H1 (cell line): ENCODE measurements at regions not wholly inside any gene's neighbourhood (a gene's known extent, or its start where the extent isn't known, plus 50 kb on each side); places are given as distances from the start of the nearest gene placed in this dataset.

Experiments used
- GABPA ChIP-seq: IDR thresholded peaks from 2 replicates; pipeline ENCODE4 v1.6.1; 2011; ENCODE audit warnings: mild to moderate bottlenecking, low read length, moderate library complexity, borderline replicate concordance; ENCODE audit not compliant: insufficient read depth
- POLR2A ChIP-seq, 2 experiments: IDR thresholded peaks; 1 replicate in 1 of 2; 2 replicates in 1 of 2; pipeline ENCODE4 v1.6.1; 2011; ENCODE audit warnings: low read depth in 2 of 2, low read length in 2 of 2, mild to moderate bottlenecking in 2 of 2; ENCODE audit errors: control extremely low read depth in 1 of 2
- RFX5 ChIP-seq: IDR thresholded peaks from 2 replicates; pipeline ENCODE4 v1.6.1; 2011; ENCODE audit warnings: low read depth, low read length, improper control_type of control experiment, borderline replicate concordance
- TAF1 ChIP-seq: IDR thresholded peaks from 2 replicates; pipeline ENCODE4 v1.6.1; 2011; ENCODE audit warnings: mild to moderate bottlenecking, low read depth, low read length
- TF ChIP-seq, protein P1 (sequence below), 3 experiments: IDR thresholded peaks; 1 replicate in 2 of 3; 2 replicates in 1 of 3; pipeline versions ENCODE4 v1.5.1 to v1.6.1; 2011; ENCODE audit warnings: low read length in 3 of 3, mild to moderate bottlenecking in 3 of 3, inconsistent platforms in 2 of 3, low read depth in 1 of 3, moderate library complexity in 1 of 3; ENCODE audit not compliant: insufficient read depth in 1 of 3; ENCODE audit errors: control extremely low read depth in 1 of 3

DNA sequence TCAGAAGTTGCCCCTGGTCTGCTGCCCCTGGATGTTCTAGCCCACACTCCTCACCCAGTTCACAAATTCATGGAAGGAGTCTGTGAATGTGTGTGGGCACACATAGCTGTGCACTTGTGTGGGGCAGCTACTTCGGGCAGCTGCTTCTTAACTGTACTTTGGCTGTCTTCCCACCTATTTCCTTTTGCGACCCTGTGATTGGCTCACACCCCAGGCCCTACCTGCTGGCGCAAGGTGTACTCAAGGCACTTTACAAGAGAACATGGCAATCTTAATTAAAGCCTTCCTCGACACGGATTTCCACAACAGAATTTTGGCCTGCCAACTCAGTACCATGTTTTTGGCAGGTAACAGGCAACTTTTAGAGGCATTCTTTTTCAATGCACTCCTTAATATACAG, 86.5 kb upstream of the CTTNBP2NL start:
- TF ChIP-seq POLR2A (IDR thresholded peaks at IDR 0.05; ENCODE audit: control extremely low read depth in 1 of 2, low read depth in 2 of 2, low read length in 2 of 2) (no peak), GABPA (no peak), RFX5 (no peak), TAF1 (no peak)
- TF ChIP-seq, protein P1, sequence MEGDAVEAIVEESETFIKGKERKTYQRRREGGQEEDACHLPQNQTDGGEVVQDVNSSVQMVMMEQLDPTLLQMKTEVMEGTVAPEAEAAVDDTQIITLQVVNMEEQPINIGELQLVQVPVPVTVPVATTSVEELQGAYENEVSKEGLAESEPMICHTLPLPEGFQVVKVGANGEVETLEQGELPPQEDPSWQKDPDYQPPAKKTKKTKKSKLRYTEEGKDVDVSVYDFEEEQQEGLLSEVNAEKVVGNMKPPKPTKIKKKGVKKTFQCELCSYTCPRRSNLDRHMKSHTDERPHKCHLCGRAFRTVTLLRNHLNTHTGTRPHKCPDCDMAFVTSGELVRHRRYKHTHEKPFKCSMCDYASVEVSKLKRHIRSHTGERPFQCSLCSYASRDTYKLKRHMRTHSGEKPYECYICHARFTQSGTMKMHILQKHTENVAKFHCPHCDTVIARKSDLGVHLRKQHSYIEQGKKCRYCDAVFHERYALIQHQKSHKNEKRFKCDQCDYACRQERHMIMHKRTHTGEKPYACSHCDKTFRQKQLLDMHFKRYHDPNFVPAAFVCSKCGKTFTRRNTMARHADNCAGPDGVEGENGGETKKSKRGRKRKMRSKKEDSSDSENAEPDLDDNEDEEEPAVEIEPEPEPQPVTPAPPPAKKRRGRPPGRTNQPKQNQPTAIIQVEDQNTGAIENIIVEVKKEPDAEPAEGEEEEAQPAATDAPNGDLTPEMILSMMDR (IDR thresholded peaks at IDR 0.05; ENCODE audit: control extremely low read depth in 1 of 3, insufficient read depth in 1 of 3, low read depth in 1 of 3, low read length in 3 of 3): no peak
